ENCODE measurements at regions not wholly inside any gene's neighbourhood (a gene's known extent, or its start where the extent isn't known, plus 50 kb on each side); places are given as distances from the start of the nearest gene placed in this dataset.

- TF ChIP-seq CTCF (conservative IDR thresholded peaks at IDR 0.05 in 1 of 2, IDR thresholded peaks at IDR 0.05 in 1 of 2; ENCODE audit: extremely low read depth in 1 of 2, insufficient read depth in 1 of 2, low read depth in 1 of 2, low read length in 2 of 2) (no peak), EZH2 (IDR thresholded peaks at IDR 0.05; ENCODE audit: borderline replicate concordance, low read length) (no peak)
Observed at GRCh38 chr5:9892696-9893095, 262.5 kb upstream of the TAS2R1 start.

All from mammary epithelial cell (primary cell).